SK-N-SH treated with all-trans-retinoic acid at 6 μM for 48 hours (cell line): ENCODE measurements at regions not wholly inside any gene's neighbourhood (a gene's known extent, or its start where the extent isn't known, plus 50 kb on each side); places are given as distances from the start of the nearest gene placed in this dataset.

Experiments used
- ARNTL ChIP-seq: fragments of 450-650 bp; formaldehyde crosslinking; IDR thresholded peaks from 2 replicates; pipeline ENCODE4 v1.5.0; 2020; ENCODE audit warnings: low read depth, mild to moderate bottlenecking, moderate library complexity, borderline replicate concordance
- BACH2 ChIP-seq: fragments of 250-450 bp; sonication (Bioruptor Pico); IDR thresholded peaks from 2 replicates; pipeline ENCODE4 v1.9.0; 2021; ENCODE audit warnings: mild to moderate bottlenecking, borderline replicate concordance
- CSDC2 ChIP-seq: fragments of 250-450 bp; sonication (Bioruptor Pico); IDR thresholded peaks from 2 replicates; pipeline ENCODE4 v1.5.0; 2020; ENCODE audit warnings: mild to moderate bottlenecking, moderate library complexity
- ISL1 ChIP-seq: fragments of 250-450 bp; sonication (Bioruptor Pico); IDR thresholded peaks from 2 replicates; pipeline ENCODE4 v2.1.2; 2022; ENCODE audit warnings: mild to moderate bottlenecking, moderate library complexity
- PPARA ChIP-seq: fragments of 250-450 bp; sonication (Bioruptor Pico); IDR thresholded peaks from 2 replicates; pipeline ENCODE4 v1.5.0; 2020; ENCODE audit warnings: mild to moderate bottlenecking, borderline replicate concordance
- RARB ChIP-seq: fragments of 250-450 bp; sonication (Bioruptor Pico); IDR thresholded peaks from 2 replicates; pipeline ENCODE4 v1.8.0; 2021; ENCODE audit warnings: mild to moderate bottlenecking, moderate library complexity
- TCF4 ChIP-seq: fragments of 250-450 bp; sonication (Bioruptor Pico); IDR thresholded peaks from 2 replicates; pipeline ENCODE4 v1.8.0; 2021; ENCODE audit warnings: mild to moderate bottlenecking, moderate library complexity, borderline replicate concordance
- TOX ChIP-seq: fragments of 250-450 bp; sonication (Bioruptor Pico); IDR thresholded peaks from 2 replicates; pipeline ENCODE4 v1.8.0; 2021; ENCODE audit warnings: mild to moderate bottlenecking, moderate library complexity, borderline replicate concordance
- ZFP3 ChIP-seq: fragments of 250-450 bp; sonication (Bioruptor Pico); IDR thresholded peaks from 2 replicates; pipeline ENCODE4 v1.5.0; 2020; ENCODE audit warnings: mild to moderate bottlenecking, moderate library complexity
- ZFP30 ChIP-seq: fragments of 450-650 bp; formaldehyde crosslinking; IDR thresholded peaks from 2 replicates; pipeline ENCODE4 v1.5.0; 2022; ENCODE audit warnings: mild to moderate bottlenecking, moderate library complexity
- ZNF70 ChIP-seq: fragments of 450-650 bp; formaldehyde crosslinking; IDR thresholded peaks from 2 replicates; pipeline ENCODE4 v1.5.0; 2020; ENCODE audit warnings: mild to moderate bottlenecking, moderate library complexity
- ZNF8 ChIP-seq: fragments of 450-650 bp; formaldehyde crosslinking; IDR thresholded peaks from 2 replicates; pipeline ENCODE4 v1.5.0; 2020; ENCODE audit warnings: mild to moderate bottlenecking, moderate library complexity
- TF ChIP-seq, protein P1 (sequence below): fragments of 250-450 bp; sonication (Bioruptor Pico); IDR thresholded peaks from 2 replicates; pipeline ENCODE4 v1.8.0; 2020; ENCODE audit warnings: mild to moderate bottlenecking, moderate library complexity, borderline replicate concordance
- TF ChIP-seq, protein P2 (sequence below): fragments of 250-450 bp; sonication (Bioruptor Pico); IDR thresholded peaks from 2 replicates; pipeline ENCODE4 v1.5.1; 2021; ENCODE audit warnings: mild to moderate bottlenecking, moderate library complexity

DNA sequence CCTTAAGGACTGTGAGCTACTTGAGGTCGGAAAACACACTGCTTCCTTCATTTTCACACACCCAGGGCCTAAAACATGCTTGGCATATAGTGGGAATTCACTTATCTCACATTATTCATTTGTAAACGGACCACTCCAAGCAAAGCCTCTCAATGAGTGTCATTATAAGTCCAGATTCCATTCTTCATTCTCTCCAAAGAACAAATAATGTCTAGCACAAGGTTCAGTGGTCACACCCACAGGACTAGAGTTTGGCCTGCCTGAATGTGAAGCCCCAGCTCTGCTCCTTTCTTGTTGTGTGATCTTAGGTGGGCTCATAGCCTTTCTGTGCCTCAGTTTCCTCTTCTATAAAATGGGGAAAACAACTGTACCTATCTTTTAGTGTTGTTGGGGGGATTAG lies 119.6 kb upstream of the NDP start:
- TF ChIP-seq ZFP3 (CRISPR knock-in tag) (no peak), ISL1 (no peak), TOX (no peak), ZFP30 (no peak), RARB (CRISPR knock-in tag) (no peak), ARNTL (CRISPR knock-in tag) (no peak), PPARA (CRISPR knock-in tag) (no peak), TCF4 (CRISPR knock-in tag) (no peak), ZNF8 (CRISPR knock-in tag) (no peak), ZNF70 (CRISPR knock-in tag) (no peak), CSDC2 (CRISPR knock-in tag) (no peak), BACH2 (CRISPR knock-in tag) (no peak)
- TF ChIP-seq, protein P1, sequence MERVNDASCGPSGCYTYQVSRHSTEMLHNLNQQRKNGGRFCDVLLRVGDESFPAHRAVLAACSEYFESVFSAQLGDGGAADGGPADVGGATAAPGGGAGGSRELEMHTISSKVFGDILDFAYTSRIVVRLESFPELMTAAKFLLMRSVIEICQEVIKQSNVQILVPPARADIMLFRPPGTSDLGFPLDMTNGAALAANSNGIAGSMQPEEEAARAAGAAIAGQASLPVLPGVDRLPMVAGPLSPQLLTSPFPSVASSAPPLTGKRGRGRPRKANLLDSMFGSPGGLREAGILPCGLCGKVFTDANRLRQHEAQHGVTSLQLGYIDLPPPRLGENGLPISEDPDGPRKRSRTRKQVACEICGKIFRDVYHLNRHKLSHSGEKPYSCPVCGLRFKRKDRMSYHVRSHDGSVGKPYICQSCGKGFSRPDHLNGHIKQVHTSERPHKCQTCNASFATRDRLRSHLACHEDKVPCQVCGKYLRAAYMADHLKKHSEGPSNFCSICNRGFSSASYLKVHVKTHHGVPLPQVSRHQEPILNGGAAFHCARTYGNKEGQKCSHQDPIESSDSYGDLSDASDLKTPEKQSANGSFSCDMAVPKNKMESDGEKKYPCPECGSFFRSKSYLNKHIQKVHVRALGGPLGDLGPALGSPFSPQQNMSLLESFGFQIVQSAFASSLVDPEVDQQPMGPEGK (CRISPR knock-in tag) = no peak
- TF ChIP-seq, protein P2, sequence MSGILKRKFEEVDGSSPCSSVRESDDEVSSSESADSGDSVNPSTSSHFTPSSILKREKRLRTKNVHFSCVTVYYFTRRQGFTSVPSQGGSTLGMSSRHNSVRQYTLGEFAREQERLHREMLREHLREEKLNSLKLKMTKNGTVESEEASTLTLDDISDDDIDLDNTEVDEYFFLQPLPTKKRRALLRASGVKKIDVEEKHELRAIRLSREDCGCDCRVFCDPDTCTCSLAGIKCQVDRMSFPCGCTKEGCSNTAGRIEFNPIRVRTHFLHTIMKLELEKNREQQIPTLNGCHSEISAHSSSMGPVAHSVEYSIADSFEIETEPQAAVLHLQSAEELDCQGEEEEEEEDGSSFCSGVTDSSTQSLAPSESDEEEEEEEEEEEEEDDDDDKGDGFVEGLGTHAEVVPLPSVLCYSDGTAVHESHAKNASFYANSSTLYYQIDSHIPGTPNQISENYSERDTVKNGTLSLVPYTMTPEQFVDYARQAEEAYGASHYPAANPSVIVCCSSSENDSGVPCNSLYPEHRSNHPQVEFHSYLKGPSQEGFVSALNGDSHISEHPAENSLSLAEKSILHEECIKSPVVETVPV (CRISPR knock-in tag) = no peak
